HG03558 (cell line): ENCODE measurements at regions not wholly inside any gene's neighbourhood (a gene's known extent, or its start where the extent isn't known, plus 50 kb on each side); places are given as distances from the start of the nearest gene placed in this dataset.

Experiments
- ATAC-seq: cut with Tn5 transposase; IDR thresholded peaks from one replicate; pipeline ENCODE4 v1.9.1; 2021; ENCODE audit warnings: moderate number of reproducible peaks; ENCODE audit not compliant: unreplicated experiment; ENCODE audit errors: extremely low read depth

DNA sequence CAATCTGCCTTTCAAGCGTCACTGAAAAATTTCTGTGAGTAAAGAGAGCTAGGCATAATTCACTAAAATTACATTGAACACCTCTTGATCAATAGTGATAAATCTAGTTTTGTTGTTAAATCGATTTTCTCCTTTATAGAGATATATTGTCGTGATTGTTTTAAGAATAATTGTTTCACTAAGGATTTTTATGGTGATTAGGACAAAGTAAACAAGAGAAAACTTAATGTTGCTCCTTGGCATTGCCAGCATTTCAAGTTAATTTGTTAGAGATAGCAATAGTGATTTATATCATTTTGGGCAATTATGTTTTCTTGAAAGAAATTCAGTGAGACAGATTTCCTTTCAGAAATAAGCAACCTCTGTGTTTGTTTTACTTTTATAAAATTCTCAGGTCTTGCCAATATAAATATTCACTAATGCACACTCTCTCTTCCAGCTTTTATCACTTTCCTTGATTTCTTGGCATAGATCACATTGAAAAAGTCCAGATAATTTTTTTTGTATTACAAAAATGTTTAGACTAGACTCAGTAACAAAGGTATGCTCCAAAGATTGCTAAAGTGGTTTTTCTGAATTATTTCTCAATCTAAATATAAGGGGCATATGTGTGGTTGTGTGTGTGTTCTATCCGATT, 538.7 kb downstream of the TFEC start:
- no peak for ATAC-seq

GRCh38 chr7:115479448-115479847, 551.1 kb downstream of the TFEC start:
- ATAC-seq, result no peak

DNA sequence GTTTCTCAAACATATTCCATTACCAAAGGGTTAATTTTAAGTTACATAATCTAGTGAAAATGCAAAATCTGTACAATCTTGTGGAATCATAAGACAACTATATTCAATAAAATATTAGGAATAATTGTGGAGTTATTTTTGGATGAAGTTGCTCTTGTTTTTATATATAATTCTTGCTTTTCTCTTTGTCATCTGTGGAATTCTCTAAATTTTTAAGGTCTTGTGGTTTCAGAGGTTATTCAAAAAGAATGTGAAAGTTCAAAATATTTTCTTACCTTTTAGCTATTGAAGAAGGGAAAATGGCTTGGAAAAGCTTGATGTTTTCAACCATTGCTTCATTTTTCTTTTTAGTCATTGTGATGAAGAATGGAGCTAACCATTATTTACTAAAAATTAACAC, 552.1 kb downstream of the TFEC start:
- ATAC-seq, result no peak

GRCh38 chr7:115477193-115477651, 553.3 kb downstream of the TFEC start:
- ATAC-seq, result no peak

GRCh38 chr7:115476671-115477181, 553.8 kb downstream of the TFEC start:
- ATAC-seq, result no peak

DNA sequence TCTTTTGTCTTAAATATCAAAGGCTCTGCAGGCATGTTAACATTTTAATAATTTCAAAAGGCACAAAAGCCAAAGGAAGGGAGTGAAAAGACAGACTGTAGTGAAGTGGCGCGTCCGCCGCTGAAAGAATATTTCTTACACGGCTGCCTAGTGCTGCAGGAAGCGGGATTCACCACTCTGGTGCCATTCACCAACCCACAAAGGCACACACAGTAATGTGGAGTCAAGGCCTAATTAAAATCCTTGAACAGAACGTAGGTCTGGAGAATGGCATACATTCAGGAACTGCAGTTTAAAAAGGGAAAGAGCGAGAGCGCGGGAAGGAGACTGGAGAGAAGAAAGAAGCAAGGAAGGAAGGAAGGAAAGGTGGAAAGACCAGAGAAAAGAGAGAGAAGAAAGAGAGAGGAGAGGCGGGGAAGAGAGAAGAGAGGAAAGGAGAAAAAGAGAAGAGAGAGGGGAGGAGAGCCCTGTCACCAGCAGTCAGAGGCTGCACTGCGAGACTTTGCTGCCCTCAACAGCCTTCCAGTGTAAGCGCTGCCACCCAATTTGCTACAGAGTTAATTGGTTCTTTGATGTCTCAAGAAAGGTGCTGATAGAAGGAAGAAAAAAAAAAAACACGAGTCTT, 554.0 kb downstream of the MDFIC start:
- ATAC-seq, result no peak

- no peak for ATAC-seq
These were observed 553.3 kb downstream of the MDFIC start for GRCh38 chr7:115475206-115475605.

DNA sequence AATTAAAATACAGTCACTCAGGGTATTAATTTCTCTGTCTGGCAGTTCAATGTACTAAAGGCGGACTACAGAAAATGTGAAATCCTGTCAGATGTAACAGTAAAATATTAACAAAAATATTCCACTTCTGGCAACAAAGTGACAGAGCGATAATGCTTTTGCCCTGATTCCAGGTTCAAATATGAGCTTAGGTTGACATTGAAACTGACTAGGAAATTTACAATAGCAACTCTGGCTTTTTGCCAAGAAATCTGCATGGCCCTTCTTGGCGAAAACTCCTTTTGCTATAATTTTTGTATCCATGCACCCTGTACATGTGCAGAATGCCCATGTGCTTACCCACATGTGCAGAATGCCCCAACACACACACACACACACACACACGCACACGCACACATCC, 552.2 kb downstream of the MDFIC start:
- ATAC-seq, result no peak

DNA sequence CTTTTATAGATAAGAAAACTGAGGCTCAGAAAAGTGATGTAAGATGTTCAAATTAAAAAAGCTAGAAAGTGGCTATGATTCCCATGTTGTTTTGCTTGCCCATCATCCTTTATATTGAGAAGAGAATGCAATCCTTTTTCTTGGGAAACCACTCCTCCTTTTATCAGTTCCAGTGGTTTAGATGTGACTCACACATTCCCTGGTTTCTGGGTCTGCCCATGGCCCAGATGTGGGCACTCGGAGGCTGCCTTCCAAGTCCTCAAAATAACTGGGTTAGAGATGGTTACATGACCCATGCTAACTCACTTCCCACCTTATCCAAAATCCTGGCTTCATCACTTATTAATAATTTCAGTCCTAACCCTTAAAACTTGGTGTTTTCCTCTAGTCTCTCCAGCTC, 550.0 kb downstream of the MDFIC start:
- no peak for ATAC-seq

- ATAC-seq, result no peak
These were observed 540.6 kb downstream of the MDFIC start for GRCh38 chr7:115462301-115463015.

GRCh38 chr7:115449689-115450088, 527.8 kb downstream of the MDFIC start:
- ATAC-seq, result no peak

DNA sequence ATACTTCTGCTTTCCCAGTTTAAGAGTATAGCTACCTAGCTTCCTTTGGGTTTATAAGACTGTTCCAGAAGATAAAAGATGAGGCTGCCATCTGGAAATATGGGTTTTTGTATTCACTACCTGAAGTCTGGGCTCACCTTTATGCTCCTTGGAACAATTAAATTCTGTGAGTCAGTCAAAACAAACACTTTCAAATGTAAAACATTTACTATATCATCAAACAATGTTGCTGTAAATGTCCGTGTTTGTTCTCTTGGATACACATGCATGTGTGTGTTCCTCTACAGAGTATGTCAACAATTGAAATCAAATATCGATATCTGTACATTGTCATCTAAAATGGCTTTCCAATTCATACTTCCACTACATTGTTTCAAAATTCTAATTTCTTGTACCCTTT, 525.6 kb downstream of the MDFIC start:
- ATAC-seq, result no peak

DNA sequence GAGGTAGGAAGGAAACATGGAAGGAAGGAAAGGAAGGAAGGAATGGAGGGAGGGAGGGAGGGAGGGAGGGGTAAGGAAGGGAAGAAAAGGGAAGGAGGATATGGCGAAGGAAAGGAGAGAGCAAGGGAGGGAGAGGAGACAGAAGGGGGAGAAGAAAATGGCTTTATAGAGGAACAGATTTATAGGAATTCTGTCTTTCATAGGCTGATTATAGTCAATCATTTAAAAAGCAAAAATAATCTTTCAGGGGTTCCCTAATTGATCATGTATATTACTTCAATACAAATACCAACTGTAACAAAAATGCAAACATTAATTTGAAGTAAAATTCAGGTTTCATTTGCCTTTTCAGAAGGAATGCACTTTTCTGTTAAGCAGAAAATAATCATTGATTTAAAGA, 519.1 kb downstream of the MDFIC start:
- no peak for ATAC-seq

DNA sequence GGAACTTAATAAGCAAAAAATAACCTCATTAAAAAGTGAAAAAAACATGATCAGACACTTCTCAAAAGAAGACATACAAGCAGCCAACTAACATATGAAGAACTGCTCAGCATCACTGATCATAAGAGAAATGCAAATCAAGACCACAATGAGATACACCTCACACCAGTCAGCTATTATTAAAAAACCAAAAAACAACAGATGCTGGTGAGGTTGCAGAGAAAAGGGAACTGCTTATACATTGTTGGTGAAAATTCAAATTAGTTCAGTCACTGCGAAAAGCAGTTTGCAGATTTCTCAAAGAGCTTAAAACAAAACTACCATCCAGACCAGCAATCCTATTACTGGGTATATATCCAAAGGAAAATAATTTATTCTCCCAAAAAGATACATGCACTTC, 513.3 kb downstream of the MDFIC start:
- peak; percentile 88 for ATAC-seq

GRCh38 chr7:115429918-115430317, 508.0 kb downstream of the MDFIC start:
- no peak for ATAC-seq

DNA sequence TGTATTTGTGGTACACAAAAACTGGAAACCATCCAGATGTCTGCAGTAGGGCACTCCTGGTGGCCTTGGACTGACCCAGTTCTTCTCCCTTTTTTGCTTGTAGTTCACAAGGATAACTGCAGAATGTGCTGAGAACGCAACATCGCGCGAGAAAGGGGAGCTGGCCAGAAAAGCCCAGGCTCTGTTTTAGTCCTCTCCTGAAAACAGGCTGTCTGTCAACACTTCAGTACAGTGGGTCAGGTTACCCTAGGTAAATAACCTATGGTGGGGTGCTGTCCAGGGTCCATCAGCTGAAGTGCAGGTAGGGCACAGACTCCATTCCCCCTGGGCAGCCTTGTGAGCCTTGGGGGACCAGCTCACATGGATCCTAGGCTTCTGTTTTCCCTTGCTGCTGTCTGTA, 495.8 kb downstream of the MDFIC start:
- no peak for ATAC-seq

DNA sequence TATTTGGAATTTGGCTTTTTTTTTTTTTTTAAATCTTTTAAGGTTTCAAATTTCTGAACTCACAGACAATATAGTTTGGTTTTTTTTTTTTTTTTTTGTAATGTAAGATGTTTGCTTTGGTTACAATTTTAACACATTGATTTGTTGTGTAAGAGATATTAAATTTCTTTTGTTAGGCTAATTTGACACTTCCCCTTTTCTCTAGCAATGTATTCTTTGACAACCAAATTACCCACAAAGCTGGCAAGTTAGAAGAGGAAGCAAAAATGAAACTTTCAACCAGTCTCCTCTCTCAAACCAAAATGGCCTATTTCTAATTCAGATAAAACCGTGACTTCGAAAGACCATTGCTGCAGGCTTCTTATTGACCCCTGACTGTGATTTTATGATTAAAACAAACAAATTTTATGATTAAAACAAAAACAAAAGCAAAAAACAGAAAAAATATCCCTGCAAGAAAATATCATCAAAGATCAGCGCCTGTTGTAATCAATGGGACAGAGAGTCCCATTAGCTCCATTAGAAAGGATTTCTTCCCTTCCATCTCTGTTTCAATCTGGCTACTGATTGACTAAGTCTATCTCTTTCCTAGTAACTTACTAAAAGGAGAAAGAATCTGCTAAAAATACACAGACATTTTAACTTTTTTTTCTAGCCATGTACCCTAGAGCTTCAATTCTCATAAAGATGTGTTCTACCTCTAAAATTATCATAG, 489.2 kb downstream of the MDFIC start:
- ATAC-seq, result peak; percentile 66

DNA sequence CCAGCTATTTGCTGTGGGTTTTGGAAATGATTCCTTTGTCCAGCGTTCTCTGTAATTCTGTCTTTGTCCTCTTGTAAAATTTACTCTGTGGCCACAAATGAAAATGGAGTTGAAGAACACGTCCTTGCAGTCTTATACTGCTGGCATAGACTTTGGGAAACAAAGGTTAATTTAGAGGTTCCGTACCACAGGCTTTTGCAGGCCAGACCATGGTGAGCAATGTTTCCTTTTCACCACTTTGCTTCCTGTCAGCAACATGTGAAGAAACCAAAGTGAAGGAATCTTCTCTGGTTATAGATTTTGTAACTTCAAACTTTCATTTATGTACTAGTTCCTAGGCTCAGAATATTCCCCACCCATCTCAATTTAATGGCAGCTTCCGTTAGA, 488.5 kb downstream of the MDFIC start:
- no peak for ATAC-seq

DNA sequence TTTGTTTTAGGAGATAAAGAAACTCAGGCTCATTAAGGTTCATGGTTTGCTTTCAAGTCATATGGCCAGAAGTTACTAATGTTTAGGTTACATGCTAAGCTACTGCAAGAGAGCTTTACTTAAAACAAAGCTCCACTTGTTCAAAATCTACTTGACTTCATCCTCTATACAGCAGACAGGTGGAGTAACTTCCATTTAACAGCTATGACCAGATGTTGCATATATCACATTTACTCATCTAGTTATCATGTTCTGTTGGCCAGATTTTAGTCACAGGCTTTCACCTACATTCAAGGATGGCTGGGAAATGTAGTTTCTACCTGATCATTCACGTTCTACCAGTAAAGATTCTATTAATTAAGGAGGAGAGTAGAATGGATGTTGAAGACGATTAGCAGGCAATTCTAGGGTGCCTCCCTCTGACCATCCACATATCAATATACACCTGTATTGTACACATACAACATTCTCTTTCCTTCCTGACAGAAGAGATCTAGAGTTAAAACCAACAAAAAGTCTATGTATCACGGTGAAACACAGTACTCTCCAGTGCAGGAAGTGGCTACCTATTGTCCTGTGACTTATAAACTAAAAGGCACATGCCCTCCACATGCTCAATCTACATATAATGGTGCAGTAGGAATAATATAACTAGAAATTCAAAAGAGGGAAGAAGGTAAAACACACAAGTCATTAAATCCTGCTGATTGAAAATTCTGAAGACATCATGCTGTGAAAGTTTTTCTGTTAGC, 488.0 kb downstream of the MDFIC start:
- ATAC-seq, result no peak

DNA sequence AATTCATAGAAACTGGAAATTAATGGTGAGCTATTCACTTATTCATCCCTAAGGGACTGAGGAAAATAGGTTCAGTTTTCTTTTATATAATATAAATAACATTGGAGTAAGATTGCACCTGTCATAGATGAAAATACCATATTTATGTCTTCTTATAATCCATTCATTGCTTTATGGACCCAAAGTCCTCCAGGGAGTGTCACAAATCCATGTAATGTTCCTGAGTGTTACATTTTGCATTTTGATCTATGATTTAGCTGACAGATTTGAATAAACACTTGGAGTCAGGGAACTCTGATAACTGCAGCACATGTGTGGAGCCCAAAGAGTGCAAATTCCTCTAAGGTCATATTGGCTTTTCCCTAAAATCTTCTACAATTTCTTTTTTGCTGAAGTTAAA, 484.3 kb downstream of the MDFIC start:
- no peak for ATAC-seq
